ENCODE measurements at regions not wholly inside any gene's neighbourhood (a gene's known extent, or its start where the extent isn't known, plus 50 kb on each side); places are given as distances from the start of the nearest gene placed in this dataset.

GRCh38 chr6:85127168-85127498 lies 322.8 kb upstream of the NT5E start:
- intact Hi-C loops (cut with micrococcal nuclease), result no loop called here
- H3K4me1 Mint-ChIP-seq (ENCODE audit: low read depth), result no peaks in the 10 kb centered on the region
- CTCF ChIA-PET, result interaction anchor here (2.6 kb wide), 1 partner anchor 196 kb away, joined by 9 read pairs; no protein-coding TSS in a partner anchor
- no peak overlapping the region for H3K4me3 Mint-ChIP-seq
- TF ChIP-seq CTCF (IDR thresholded peaks at IDR 0.05), result no peak
- DNase-seq (no peak), ATAC-seq (no peak)
- H3K27ac Mint-ChIP-seq, result no peak overlapping the region
- POLR2A ChIA-PET, result no interaction called here
- no peaks in the 10 kb centered on the region for H3K9me3 Mint-ChIP-seq
- H3K36me3 Mint-ChIP-seq (ENCODE audit: low read depth), result no peaks in the 10 kb centered on the region
- H3K27me3 Mint-ChIP-seq, result no peaks in the 10 kb centered on the region

GRCh38 chr6:85126485-85127167 lies 323.3 kb upstream of the NT5E start:
- H3K27ac Mint-ChIP-seq, result no peak overlapping the region
- H3K27me3 Mint-ChIP-seq, result no peaks in the 10 kb centered on the region
- POLR2A ChIA-PET, result no interaction called here
- intact Hi-C loops (cut with micrococcal nuclease), result no loop called here
- TF ChIP-seq CTCF (IDR thresholded peaks at IDR 0.05), result peak; percentile 31
- DNase-seq (peak; percentile 38), ATAC-seq (peak; percentile 51)
- H3K4me1 Mint-ChIP-seq (ENCODE audit: low read depth), result no peaks in the 10 kb centered on the region
- H3K36me3 Mint-ChIP-seq (ENCODE audit: low read depth), result no peaks in the 10 kb centered on the region
- CTCF ChIA-PET, result interaction anchor here (2.6 kb wide), 1 partner anchor 196 kb away, joined by 9 read pairs; no protein-coding TSS in a partner anchor
- no peak overlapping the region for H3K4me3 Mint-ChIP-seq
- no peaks in the 10 kb centered on the region for H3K9me3 Mint-ChIP-seq

- Mint-ChIP-seq H3K4me3 (no peak overlapping the region), H3K4me1 (ENCODE audit: low read depth) (no peaks in the 10 kb centered on the region), H3K27ac (no peak overlapping the region), H3K9me3 (no peaks in the 10 kb centered on the region), H3K27me3 (no peaks in the 10 kb centered on the region), H3K36me3 (ENCODE audit: low read depth) (no peaks in the 10 kb centered on the region)
- ChIA-PET CTCF (interaction anchor here (0.6 to 2.6 kb wide), 2 partner anchors 197 to 1903 kb away, joined by 3 to 9 read pairs; no protein-coding TSS in a partner anchor), POLR2A (no interaction called here)
- intact Hi-C loops (cut with micrococcal nuclease), result no loop called here
- ATAC-seq (no peak), DNase-seq (no peak)
- no peak for TF ChIP-seq CTCF (IDR thresholded peaks at IDR 0.05)
Observed at GRCh38 chr6:85125526-85125925, 324.4 kb upstream of the NT5E start.

GRCh38 chr6:85124472-85125354 lies 325.2 kb upstream of the NT5E start:
- DNase-seq (no peak), ATAC-seq (no peak)
- H3K27me3 Mint-ChIP-seq, result no peaks in the 10 kb centered on the region
- POLR2A ChIA-PET, result no interaction called here
- no peaks in the 10 kb centered on the region for H3K9me3 Mint-ChIP-seq
- no peak overlapping the region for H3K27ac Mint-ChIP-seq
- intact Hi-C loops (cut with micrococcal nuclease), result no loop called here
- no peaks in the 10 kb centered on the region for H3K4me1 Mint-ChIP-seq (ENCODE audit: low read depth)
- no peaks in the 10 kb centered on the region for H3K36me3 Mint-ChIP-seq (ENCODE audit: low read depth)
- no peak for TF ChIP-seq CTCF (IDR thresholded peaks at IDR 0.05)
- no peak overlapping the region for H3K4me3 Mint-ChIP-seq
- CTCF ChIA-PET, result interaction anchor here (2.6 kb wide), 1 partner anchor 198 kb away, joined by 9 read pairs; no protein-coding TSS in a partner anchor

GRCh38 chr6:85121158-85121557 lies 328.7 kb upstream of the NT5E start:
- Mint-ChIP-seq H3K36me3 (ENCODE audit: low read depth) (no peaks in the 10 kb centered on the region), H3K4me1 (ENCODE audit: low read depth) (no peaks in the 10 kb centered on the region), H3K27me3 (no peaks in the 10 kb centered on the region), H3K4me3 (no peak overlapping the region), H3K27ac (no peak overlapping the region), H3K9me3 (no peaks in the 10 kb centered on the region)
- DNase-seq, result no peak
- CTCF ChIA-PET, result no interaction called here
- TF ChIP-seq CTCF (IDR thresholded peaks at IDR 0.05), result no peak
- intact Hi-C loops (cut with micrococcal nuclease), result no loop called here
- ATAC-seq, result no peak
- POLR2A ChIA-PET, result no interaction called here
